ENCODE measurements at regions not wholly inside any gene's neighbourhood (a gene's known extent, or its start where the extent isn't known, plus 50 kb on each side); places are given as distances from the start of the nearest gene placed in this dataset.

GRCh38 chr13:40125336-40125735, 469.9 kb downstream of the COG6 start (continued):
- TF ChIP-seq, protein P1, sequence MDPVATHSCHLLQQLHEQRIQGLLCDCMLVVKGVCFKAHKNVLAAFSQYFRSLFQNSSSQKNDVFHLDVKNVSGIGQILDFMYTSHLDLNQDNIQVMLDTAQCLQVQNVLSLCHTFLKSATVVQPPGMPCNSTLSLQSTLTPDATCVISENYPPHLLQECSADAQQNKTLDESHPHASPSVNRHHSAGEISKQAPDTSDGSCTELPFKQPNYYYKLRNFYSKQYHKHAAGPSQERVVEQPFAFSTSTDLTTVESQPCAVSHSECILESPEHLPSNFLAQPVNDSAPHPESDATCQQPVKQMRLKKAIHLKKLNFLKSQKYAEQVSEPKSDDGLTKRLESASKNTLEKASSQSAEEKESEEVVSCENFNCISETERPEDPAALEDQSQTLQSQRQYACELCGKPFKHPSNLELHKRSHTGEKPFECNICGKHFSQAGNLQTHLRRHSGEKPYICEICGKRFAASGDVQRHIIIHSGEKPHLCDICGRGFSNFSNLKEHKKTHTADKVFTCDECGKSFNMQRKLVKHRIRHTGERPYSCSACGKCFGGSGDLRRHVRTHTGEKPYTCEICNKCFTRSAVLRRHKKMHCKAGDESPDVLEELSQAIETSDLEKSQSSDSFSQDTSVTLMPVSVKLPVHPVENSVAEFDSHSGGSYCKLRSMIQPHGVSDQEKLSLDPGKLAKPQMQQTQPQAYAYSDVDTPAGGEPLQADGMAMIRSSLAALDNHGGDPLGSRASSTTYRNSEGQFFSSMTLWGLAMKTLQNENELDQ (tag by site-specific recombination; IDR thresholded peaks at IDR 0.05; ENCODE audit: low read depth) = no peak

- no peaks in the 10 kb centered on the region for H3K36me3 ChIP-seq (ENCODE audit: control insufficient read depth in 2 of 2, insufficient read depth in 1 of 2, low read length in 2 of 2)
- H3K9me3 ChIP-seq (ENCODE audit: control insufficient read depth, insufficient read depth, low read depth, low read length) = no peaks in the 10 kb centered on the region
- TF ChIP-seq AEBP2 (tag by site-specific recombination; IDR thresholded peaks at IDR 0.05; ENCODE audit: borderline replicate concordance) (no peak), ZNF645 (tag by site-specific recombination; IDR thresholded peaks at IDR 0.05) (no peak), ZNF214 (tag by site-specific recombination; IDR thresholded peaks at IDR 0.05; ENCODE audit: borderline replicate concordance) (no peak), ZBTB17 (tag by site-specific recombination; IDR thresholded peaks at IDR 0.05) (no peak), ZNF404 (tag by site-specific recombination; IDR thresholded peaks at IDR 0.05) (no peak), ZNF202 (tag by site-specific recombination; IDR thresholded peaks at IDR 0.05; ENCODE audit: borderline replicate concordance) (no peak), ZNF513 (tag by site-specific recombination; IDR thresholded peaks at IDR 0.05) (no peak), ZNF629 (tag by site-specific recombination; IDR thresholded peaks at IDR 0.05) (no peak), SP3 (tag by site-specific recombination; IDR thresholded peaks at IDR 0.05) (no peak), PRDM4 (tag by site-specific recombination; IDR thresholded peaks at IDR 0.05) (no peak), ZNF280D (tag by site-specific recombination; IDR thresholded peaks at IDR 0.05) (no peak), ZNF24 (tag by site-specific recombination; IDR thresholded peaks at IDR 0.05) (no peak)
- TF ChIP-seq, protein P2, sequence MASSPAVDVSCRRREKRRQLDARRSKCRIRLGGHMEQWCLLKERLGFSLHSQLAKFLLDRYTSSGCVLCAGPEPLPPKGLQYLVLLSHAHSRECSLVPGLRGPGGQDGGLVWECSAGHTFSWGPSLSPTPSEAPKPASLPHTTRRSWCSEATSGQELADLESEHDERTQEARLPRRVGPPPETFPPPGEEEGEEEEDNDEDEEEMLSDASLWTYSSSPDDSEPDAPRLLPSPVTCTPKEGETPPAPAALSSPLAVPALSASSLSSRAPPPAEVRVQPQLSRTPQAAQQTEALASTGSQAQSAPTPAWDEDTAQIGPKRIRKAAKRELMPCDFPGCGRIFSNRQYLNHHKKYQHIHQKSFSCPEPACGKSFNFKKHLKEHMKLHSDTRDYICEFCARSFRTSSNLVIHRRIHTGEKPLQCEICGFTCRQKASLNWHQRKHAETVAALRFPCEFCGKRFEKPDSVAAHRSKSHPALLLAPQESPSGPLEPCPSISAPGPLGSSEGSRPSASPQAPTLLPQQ (tag by site-specific recombination; IDR thresholded peaks at IDR 0.05) = no peak
- TF ChIP-seq, protein P3, sequence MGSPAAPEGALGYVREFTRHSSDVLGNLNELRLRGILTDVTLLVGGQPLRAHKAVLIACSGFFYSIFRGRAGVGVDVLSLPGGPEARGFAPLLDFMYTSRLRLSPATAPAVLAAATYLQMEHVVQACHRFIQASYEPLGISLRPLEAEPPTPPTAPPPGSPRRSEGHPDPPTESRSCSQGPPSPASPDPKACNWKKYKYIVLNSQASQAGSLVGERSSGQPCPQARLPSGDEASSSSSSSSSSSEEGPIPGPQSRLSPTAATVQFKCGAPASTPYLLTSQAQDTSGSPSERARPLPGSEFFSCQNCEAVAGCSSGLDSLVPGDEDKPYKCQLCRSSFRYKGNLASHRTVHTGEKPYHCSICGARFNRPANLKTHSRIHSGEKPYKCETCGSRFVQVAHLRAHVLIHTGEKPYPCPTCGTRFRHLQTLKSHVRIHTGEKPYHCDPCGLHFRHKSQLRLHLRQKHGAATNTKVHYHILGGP (tag by site-specific recombination; IDR thresholded peaks at IDR 0.05) = no peak
- TF ChIP-seq, protein P4, sequence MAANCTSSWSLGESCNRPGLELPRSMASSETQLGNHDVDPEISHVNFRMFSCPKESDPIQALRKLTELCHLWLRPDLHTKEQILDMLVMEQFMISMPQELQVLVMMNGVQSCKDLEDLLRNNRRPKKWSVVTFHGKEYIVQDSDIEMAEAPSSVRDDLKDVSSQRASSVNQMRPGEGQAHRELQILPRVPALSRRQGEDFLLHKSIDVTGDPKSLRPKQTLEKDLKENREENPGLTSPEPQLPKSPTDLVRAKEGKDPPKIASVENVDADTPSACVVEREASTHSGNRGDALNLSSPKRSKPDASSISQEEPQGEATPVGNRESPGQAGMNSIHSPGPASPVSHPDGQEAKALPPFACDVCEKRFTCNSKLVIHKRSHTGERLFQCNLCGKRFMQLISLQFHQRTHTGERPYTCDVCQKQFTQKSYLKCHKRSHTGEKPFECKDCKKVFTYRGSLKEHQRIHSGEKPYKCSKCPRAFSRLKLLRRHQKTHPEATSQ (tag by site-specific recombination; IDR thresholded peaks at IDR 0.05) = no peak
- H3K27ac ChIP-seq (ENCODE audit: extremely low read depth, low read depth, low read length) = no peak overlapping the region
- H3K4me3 ChIP-seq (ENCODE audit: low read depth, low read length) = no peak overlapping the region
- POLR2A ChIA-PET = no interaction called here
- no peaks in the 10 kb centered on the region for H3K4me1 ChIP-seq (ENCODE audit: control insufficient read depth, insufficient read depth, low read length)
- CTCF ChIA-PET = interaction anchor here (0.6 kb wide), 1 partner anchor 35 kb away, joined by 3 read pairs; no protein-coding TSS in a partner anchor
Observed at GRCh38 chr13:40126306-40127085, 471.0 kb downstream of the COG6 start.
